Aorta (tissue), 5 donors: ENCODE measurements at regions not wholly inside any gene's neighbourhood (a gene's known extent, or its start where the extent isn't known, plus 50 kb on each side); places are given as distances from the start of the nearest gene placed in this dataset.

Experiments used
- ATAC-seq: fragments of 200-7000 bp; cut with Tn5 transposase; one replicate; pipeline ENCODE4 v1.9.1; 2022; ENCODE audit warnings: moderate library complexity; ENCODE audit not compliant: low FRiP score
- DNase-seq, 2 donors: peaks; one replicate each; pipeline ENCODE4 v3.0.0-alpha.2; 2020
- H3K27ac ChIP-seq, 2 donors: one replicate each; pipeline ENCODE4 v1.5.1; 2013; ENCODE audit warnings: low read length in 2 of 2, mild to moderate bottlenecking in 2 of 2, moderate library complexity in 2 of 2, control low read depth in 1 of 2, inconsistent platforms in 1 of 2, low read depth in 1 of 2
- H3K27me3 ChIP-seq, 2 donors: one replicate each; pipeline ENCODE4 v1.6.1; 2013; ENCODE audit warnings: control low read depth in 1 of 2, low read length in 1 of 2, mild to moderate bottlenecking in 1 of 2, moderate library complexity in 1 of 2; ENCODE audit not compliant: insufficient read depth in 2 of 2, control insufficient read depth in 1 of 2
- H3K36me3 ChIP-seq, 2 donors: one replicate each; pipeline ENCODE4 v1.6.1; 2013; ENCODE audit warnings: control low read depth in 1 of 2, low read length in 1 of 2, mild to moderate bottlenecking in 1 of 2; ENCODE audit not compliant: insufficient read depth in 2 of 2, control insufficient read depth in 1 of 2
- H3K4me1 ChIP-seq, 2 donors: one replicate each; pipeline ENCODE4 v1.6.1; 2013; ENCODE audit warnings: low read length in 2 of 2, control low read depth in 1 of 2, mild to moderate bottlenecking in 1 of 2, moderate library complexity in 1 of 2; ENCODE audit not compliant: insufficient read depth in 2 of 2, control insufficient read depth in 1 of 2
- H3K4me3 ChIP-seq, 2 donors: one replicate each; pipeline ENCODE4 v1.5.1; 2013; ENCODE audit warnings: low read length in 2 of 2, control low read depth in 1 of 2, mild to moderate bottlenecking in 1 of 2
- H3K9me3 ChIP-seq: one replicate; pipeline ENCODE4 v1.6.1; 2013; ENCODE audit warnings: mild to moderate bottlenecking, low read length; ENCODE audit not compliant: control insufficient read depth
- WGBS, 2 donors: extraction: QIAGEN DNeasy Blood & Tissue Kit; methylation state at CpG; one replicate each; pipeline ENCODE4 v1.1.7; 2013; 5-methylcytosine and 5-hydroxymethylcytosine counted together
- intact Hi-C, 2 donors: fragments of 100-400 bp; cut with DNase I; formaldehyde crosslinking; loops; one replicate each; pipeline versions ENCODE4 v1.14.2 to v1.15.0; 2022
- donor health status: healthy with polysubstance abuse.
- donor health status: Bipolar disorder and iron deficiency.
- donor health status: DM: no; HTN: no; CAD: no.
- donor health status: DM: no; HTN: no; CAD: no.
- donor health status: DM: yes; HTN: yes; CAD: no.

GRCh38 chr4:176539091-176539784, 219.5 kb downstream of the SPCS3 start:
- no peaks in the 10 kb centered on the region for H3K27me3 ChIP-seq
- H3K36me3 ChIP-seq = no peaks in the 10 kb centered on the region
- ATAC-seq (no peak), DNase-seq (no peak)
- intact Hi-C loops = no loop called here
- H3K27ac ChIP-seq = no peak overlapping the region
- no peaks in the 10 kb centered on the region for H3K9me3 ChIP-seq
- WGBS, 2 donors = 32 to 35% methylated on average over 2 of the region's 2 CpGs
- peaks cover 0 to 2% of the 10 kb centered on the region in 2 donors for H3K4me1 ChIP-seq
- no peak overlapping the region for H3K4me3 ChIP-seq

- DNase-seq (no peak), ATAC-seq (no peak)
Measured at GRCh38 chr4:176539785-176540175, 220.0 kb downstream of the SPCS3 start.

DNA sequence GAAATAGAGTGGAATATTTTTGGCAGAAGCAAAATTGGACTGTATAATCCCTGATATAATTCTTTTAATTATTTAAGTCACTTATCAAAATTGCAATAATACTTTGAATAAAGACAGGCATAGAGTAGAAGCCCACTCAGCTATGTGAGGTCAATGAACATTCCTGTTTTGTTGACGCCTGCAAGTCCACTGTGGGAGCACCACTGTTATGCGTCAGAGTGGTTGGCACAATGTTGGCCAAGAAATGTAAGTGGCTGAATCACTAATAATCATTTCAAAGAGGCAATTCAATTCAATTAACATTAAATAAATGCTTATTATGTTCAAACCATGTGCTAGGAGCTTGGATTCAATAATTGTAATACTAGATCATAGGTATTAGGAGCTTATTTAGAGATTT, 221.0 kb downstream of the SPCS3 start:
- WGBS, 2 donors = 86 to 91% methylated on average over 2 of the region's 2 CpGs
- ATAC-seq (no peak), DNase-seq (no peak)
- H3K9me3 ChIP-seq = no peaks in the 10 kb centered on the region
- no peak overlapping the region for H3K4me3 ChIP-seq
- intact Hi-C loops = no loop called here
- no peaks in the 10 kb centered on the region for H3K27me3 ChIP-seq
- H3K4me1 ChIP-seq = peaks cover 0 to 2% of the 10 kb centered on the region in 2 donors
- H3K36me3 ChIP-seq = no peaks in the 10 kb centered on the region
- no peak overlapping the region for H3K27ac ChIP-seq

More at GRCh38 chr4:176539785-176540175, 220.0 kb downstream of the SPCS3 start:
- no peaks in the 10 kb centered on the region for H3K36me3 ChIP-seq
- intact Hi-C loops = no loop called here
- no peaks in the 10 kb centered on the region for H3K9me3 ChIP-seq
- no peak overlapping the region for H3K4me3 ChIP-seq
- no peaks in the 10 kb centered on the region for H3K27me3 ChIP-seq
- H3K4me1 ChIP-seq = peaks cover 0 to 2% of the 10 kb centered on the region in 2 donors
- no peak overlapping the region for H3K27ac ChIP-seq

GRCh38 chr4:176545872-176546271, 226.1 kb downstream of the SPCS3 start:
- DNase-seq (no peak), ATAC-seq (no peak)
- intact Hi-C loops = no loop called here
- Histone ChIP-seq H3K27ac (no peak overlapping the region), H3K4me1 (peaks cover 0 to 2% of the 10 kb centered on the region in 2 donors), H3K9me3 (no peaks in the 10 kb centered on the region), H3K27me3 (no peaks in the 10 kb centered on the region), H3K4me3 (no peak overlapping the region), H3K36me3 (no peaks in the 10 kb centered on the region)
- 65 to 77% methylated on average over 4 of the region's 4 CpGs for WGBS, 2 donors

DNA sequence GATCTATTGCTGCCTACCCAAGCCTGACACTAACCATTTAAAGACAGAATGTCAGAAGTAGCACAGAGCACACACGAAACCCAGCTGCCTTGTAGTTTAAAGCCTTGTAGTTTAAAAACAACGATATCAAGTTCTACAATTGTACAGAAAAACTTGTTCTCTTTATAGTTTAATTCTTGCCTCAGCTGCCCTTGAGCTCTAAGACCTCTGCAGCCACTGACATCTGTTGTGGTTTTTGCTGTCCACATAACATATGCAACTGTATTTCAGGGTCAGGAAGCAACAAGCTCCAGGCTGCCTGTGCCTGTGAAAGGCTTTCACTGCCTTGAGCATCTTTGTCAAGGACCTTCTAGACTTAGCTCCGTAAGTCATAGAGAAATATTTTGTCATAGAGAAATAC, 227.2 kb downstream of the SPCS3 start:
- H3K27ac ChIP-seq = no peak overlapping the region
- no peaks in the 10 kb centered on the region for H3K9me3 ChIP-seq
- peaks cover 0 to 2% of the 10 kb centered on the region in 2 donors for H3K4me1 ChIP-seq
- no peak for DNase-seq
- H3K36me3 ChIP-seq = no peaks in the 10 kb centered on the region
- H3K4me3 ChIP-seq = no peak overlapping the region
- WGBS, 2 donors = 80 to 84% methylated on average over 3 of the region's 3 CpGs
- no peak for ATAC-seq
- intact Hi-C loops = no loop called here
- H3K27me3 ChIP-seq = no peaks in the 10 kb centered on the region

GRCh38 chr4:176548571-176548970, 228.8 kb downstream of the SPCS3 start:
- H3K36me3 ChIP-seq = no peaks in the 10 kb centered on the region
- H3K27me3 ChIP-seq = no peaks in the 10 kb centered on the region
- peaks cover 0 to 2% of the 10 kb centered on the region in 2 donors for H3K4me1 ChIP-seq
- DNase-seq = no peak
- 56 to 60% methylated on average over 4 of the region's 4 CpGs for WGBS, 2 donors
- intact Hi-C loops = no loop called here
- ATAC-seq = no peak
- no peak overlapping the region for H3K27ac ChIP-seq
- no peaks in the 10 kb centered on the region for H3K9me3 ChIP-seq
- H3K4me3 ChIP-seq = no peak overlapping the region

- intact Hi-C loops = no loop called here
- WGBS, 2 donors = 47 to 52% methylated on average over 4 of the region's 4 CpGs
Measured at GRCh38 chr4:176549161-176549865, 229.5 kb downstream of the SPCS3 start.

DNA sequence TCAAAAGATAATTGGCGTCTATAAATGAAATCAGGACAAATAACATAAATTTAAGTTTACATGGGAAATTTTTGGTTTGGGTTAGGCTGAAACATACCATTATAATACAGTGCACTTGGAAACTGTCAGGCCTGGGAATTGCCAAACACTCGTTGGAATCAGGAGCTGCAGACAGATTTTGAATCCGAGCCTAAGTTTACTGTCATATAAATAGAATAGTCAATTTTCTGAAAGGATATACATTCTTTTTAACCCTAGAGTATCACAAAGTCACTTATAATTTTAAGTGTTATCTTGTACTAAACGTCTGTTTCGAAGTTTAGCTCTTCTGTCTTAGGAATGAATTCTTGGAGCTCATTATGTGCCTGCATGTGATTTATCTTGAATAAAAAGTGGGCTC, 234.1 kb downstream of the VEGFC start:
- H3K36me3 ChIP-seq = no peaks in the 10 kb centered on the region
- ATAC-seq = no peak
- WGBS, 2 donors = 42 to 45% methylated on average over 5 of the region's 5 CpGs
- no peak overlapping the region for H3K27ac ChIP-seq
- H3K9me3 ChIP-seq = no peaks in the 10 kb centered on the region
- intact Hi-C loops = no loop called here
- no peaks in the 10 kb centered on the region for H3K4me1 ChIP-seq
- no peak for DNase-seq
- H3K4me3 ChIP-seq = no peak overlapping the region
- no peaks in the 10 kb centered on the region for H3K27me3 ChIP-seq

More at GRCh38 chr4:176549161-176549865, 229.5 kb downstream of the SPCS3 start:
- Histone ChIP-seq H3K4me3 (no peak overlapping the region), H3K36me3 (no peaks in the 10 kb centered on the region), H3K4me1 (peaks cover 0 to 2% of the 10 kb centered on the region in 2 donors), H3K9me3 (no peaks in the 10 kb centered on the region), H3K27ac (no peak overlapping the region), H3K27me3 (no peaks in the 10 kb centered on the region)
- ATAC-seq (no peak), DNase-seq (no peak)

GRCh38 chr4:176561368-176561767, 231.4 kb downstream of the VEGFC start:
- WGBS, 2 donors = 96 to 97% methylated on average over 4 of the region's 4 CpGs
- intact Hi-C loops = no loop called here
- H3K9me3 ChIP-seq = no peaks in the 10 kb centered on the region
- no peaks in the 10 kb centered on the region for H3K27me3 ChIP-seq
- no peak for ATAC-seq
- no peak overlapping the region for H3K27ac ChIP-seq
- no peak for DNase-seq
- H3K4me3 ChIP-seq = no peak overlapping the region
- H3K36me3 ChIP-seq = no peaks in the 10 kb centered on the region
- no peaks in the 10 kb centered on the region for H3K4me1 ChIP-seq
